Upper lobe of right lung (tissue), 1 donor: ENCODE measurements at regions not wholly inside any gene's neighbourhood (a gene's known extent, or its start where the extent isn't known, plus 50 kb on each side); places are given as distances from the start of the nearest gene placed in this dataset.
"Not testable (repeated sequence)": the region's sequence is repeated elsewhere in the genome, so short reads cannot be mapped to it uniquely, and the experiment has no call there.

Experiments used
- ATAC-seq: fragments of 200-7000 bp; cut with Tn5 transposase; one replicate; pipeline ENCODE4 v1.9.1; 2020; ENCODE audit warnings: mild to moderate bottlenecking, moderate library complexity
- DNase-seq: peaks from one replicate; pipeline ENCODE4 v3.0.0-alpha.2; 2020
- H3K27ac ChIP-seq: fragments of 200-600 bp; one replicate; pipeline ENCODE4 v1.8.0; 2022
- H3K27me3 ChIP-seq: fragments of 200-600 bp; one replicate; pipeline ENCODE4 v1.8.0; 2022; ENCODE audit warnings: mild to moderate bottlenecking
- H3K36me3 ChIP-seq: fragments of 200-600 bp; one replicate; pipeline ENCODE4 v1.8.0; 2022
- H3K4me1 ChIP-seq: fragments of 200-600 bp; one replicate; pipeline ENCODE4 v1.8.0; 2022
- H3K4me3 ChIP-seq: fragments of 200-600 bp; one replicate; pipeline ENCODE4 v1.8.0; 2022; ENCODE audit warnings: mild to moderate bottlenecking
- H3K9me3 ChIP-seq: fragments of 200-600 bp; one replicate; pipeline ENCODE4 v1.8.0; 2022
- CTCF ChIP-seq: fragments of 200-600 bp; IDR thresholded peaks from one replicate; pipeline ENCODE4 v1.8.0; 2022; ENCODE audit warnings: antibody characterized with exemption
- intact Hi-C: fragments of 100-400 bp; cut with DNase I; formaldehyde crosslinking; loops from one replicate; pipeline ENCODE4 v1.11.0; 2022
- donor health status: DM: no; HTN: yes; CAD: no; lungs with severe emphysema.

DNA sequence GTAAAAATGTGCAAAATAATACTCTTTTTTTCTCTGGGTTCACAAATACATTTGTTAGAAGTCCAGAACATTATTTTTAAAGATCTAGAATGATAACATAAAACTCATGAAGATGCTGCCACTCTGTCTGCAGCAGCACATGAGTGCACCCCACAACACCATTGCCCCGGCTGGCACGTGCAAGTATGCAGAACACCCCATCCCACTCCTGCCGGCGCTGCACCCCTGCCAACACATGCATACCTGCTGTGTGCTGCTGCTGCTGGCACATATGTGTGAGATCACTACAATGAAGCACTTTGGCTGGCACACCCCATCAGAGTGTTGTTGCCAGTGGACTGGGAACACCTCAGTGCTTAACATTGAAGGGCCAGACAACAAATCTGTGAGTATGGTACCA, 129.1 kb downstream of the CCT8L2 start:
- H3K36me3 ChIP-seq, H3K27me3 ChIP-seq, H3K4me3 ChIP-seq, DNase-seq, intact Hi-C loops, H3K9me3 ChIP-seq, ATAC-seq, H3K4me1 ChIP-seq, H3K27ac ChIP-seq: not testable (repeated sequence)

- H3K36me3 ChIP-seq, H3K27me3 ChIP-seq, H3K9me3 ChIP-seq, DNase-seq, intact Hi-C loops, H3K27ac ChIP-seq, H3K4me1 ChIP-seq, ATAC-seq, H3K4me3 ChIP-seq: not testable (repeated sequence)
Observed at GRCh38 chr22:16447451-16447850, 145.2 kb downstream of the CCT8L2 start.

DNA sequence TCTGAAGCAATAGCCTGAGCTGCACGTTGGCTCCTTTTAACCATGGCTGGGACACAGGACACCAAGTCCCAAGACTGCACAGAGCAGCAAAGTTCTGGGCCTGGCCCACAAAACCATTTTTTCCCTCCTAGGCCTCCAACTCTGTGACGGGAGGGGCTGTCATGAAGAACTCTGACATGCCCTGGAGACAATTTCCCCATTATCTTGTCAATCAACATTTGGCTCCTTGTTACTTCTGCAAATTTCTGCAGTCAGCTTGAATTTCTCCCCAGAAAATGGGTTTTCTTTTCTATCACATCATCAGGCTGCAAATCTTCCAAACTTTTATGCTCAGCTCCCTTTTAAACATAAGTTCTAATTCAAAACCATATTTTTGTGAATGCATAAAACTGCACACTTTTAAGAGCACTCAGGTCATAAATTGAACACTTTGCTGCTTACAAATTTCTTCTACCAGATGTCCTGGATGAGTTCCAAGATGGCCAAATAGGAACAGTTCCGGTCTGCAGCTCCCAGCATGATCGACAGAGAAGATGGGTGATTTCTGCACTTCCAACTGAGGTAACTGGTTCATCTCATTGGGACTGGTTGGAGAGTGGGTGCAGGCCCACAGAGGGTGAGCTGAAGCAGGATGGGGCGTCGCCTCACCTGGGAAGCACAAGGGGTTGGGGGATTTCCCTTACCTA, 145.7 kb downstream of the CCT8L2 start:
- H3K4me3 ChIP-seq, H3K27me3 ChIP-seq, H3K4me1 ChIP-seq, H3K36me3 ChIP-seq, intact Hi-C loops, ATAC-seq, H3K27ac ChIP-seq, H3K9me3 ChIP-seq, DNase-seq: not testable (repeated sequence)

- H3K36me3 ChIP-seq, H3K4me3 ChIP-seq, intact Hi-C loops, H3K27me3 ChIP-seq, H3K27ac ChIP-seq, H3K9me3 ChIP-seq, ATAC-seq, H3K4me1 ChIP-seq, DNase-seq: not testable (repeated sequence)
- TF ChIP-seq CTCF: peak; percentile 43
Observed at GRCh38 chr22:16441014-16441413, 151.6 kb downstream of the CCT8L2 start.

- DNase-seq, H3K9me3 ChIP-seq, H3K4me1 ChIP-seq, intact Hi-C loops, H3K36me3 ChIP-seq, H3K27ac ChIP-seq, H3K4me3 ChIP-seq, H3K27me3 ChIP-seq, ATAC-seq: not testable (repeated sequence)
Observed at GRCh38 chr22:16423476-16423875, 169.1 kb downstream of the CCT8L2 start.

DNA sequence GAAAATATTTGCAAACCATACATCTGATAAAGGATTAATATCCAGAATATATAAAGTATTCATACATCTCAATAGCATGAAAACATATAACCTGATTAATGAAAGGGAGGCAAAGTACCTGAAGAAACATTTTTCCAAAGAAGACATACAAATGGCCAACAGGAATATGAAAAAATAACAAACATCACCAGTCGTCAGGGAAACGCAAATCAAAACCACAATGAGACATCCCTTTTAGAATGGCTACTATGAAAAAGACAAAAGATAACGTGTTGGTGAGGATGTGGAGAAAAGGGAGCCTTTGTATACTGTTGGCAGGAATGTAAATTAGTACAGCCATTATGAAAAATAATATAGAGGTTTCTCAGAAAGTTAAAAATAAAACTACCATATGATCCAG, 175.1 kb downstream of the CCT8L2 start:
- H3K4me3 ChIP-seq, intact Hi-C loops, DNase-seq, H3K9me3 ChIP-seq, ATAC-seq, H3K36me3 ChIP-seq, H3K4me1 ChIP-seq, H3K27me3 ChIP-seq, H3K27ac ChIP-seq: not testable (repeated sequence)

DNA sequence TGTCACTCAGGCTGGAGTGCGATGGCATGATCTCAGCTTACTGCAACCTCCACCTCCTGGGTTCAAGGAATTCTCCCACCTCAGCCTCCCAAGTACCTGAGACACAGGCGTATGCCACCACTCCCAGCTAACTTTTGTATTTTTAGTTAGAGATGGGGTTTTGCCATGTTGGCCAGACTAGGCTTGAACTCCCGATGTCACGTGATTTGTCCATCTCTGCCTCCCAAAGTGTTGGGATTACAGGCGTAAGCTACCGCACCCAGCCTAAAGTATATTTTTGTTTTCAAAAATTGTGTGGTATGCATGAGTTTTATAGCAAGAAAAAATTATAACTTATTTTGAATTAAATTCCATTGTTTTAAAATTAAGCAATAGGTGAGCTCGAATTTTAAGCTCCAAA, 188.0 kb downstream of the CCT8L2 start:
- H3K27me3 ChIP-seq, H3K36me3 ChIP-seq, H3K4me1 ChIP-seq, H3K27ac ChIP-seq, DNase-seq, ATAC-seq, intact Hi-C loops, H3K9me3 ChIP-seq, H3K4me3 ChIP-seq: not testable (repeated sequence)

GRCh38 chr22:16403661-16404060, 188.9 kb downstream of the CCT8L2 start:
- H3K4me1 ChIP-seq, intact Hi-C loops, H3K27me3 ChIP-seq, ATAC-seq, H3K36me3 ChIP-seq, DNase-seq, H3K4me3 ChIP-seq, H3K27ac ChIP-seq, H3K9me3 ChIP-seq: not testable (repeated sequence)

GRCh38 chr22:16402874-16403399, 189.7 kb downstream of the CCT8L2 start:
- H3K4me1 ChIP-seq, ATAC-seq, H3K9me3 ChIP-seq, H3K4me3 ChIP-seq, DNase-seq, H3K27ac ChIP-seq, H3K27me3 ChIP-seq, intact Hi-C loops, H3K36me3 ChIP-seq: not testable (repeated sequence)

GRCh38 chr22:16393476-16393875, 199.1 kb downstream of the CCT8L2 start:
- H3K4me1 ChIP-seq, H3K27me3 ChIP-seq, H3K4me3 ChIP-seq, H3K36me3 ChIP-seq, H3K9me3 ChIP-seq, H3K27ac ChIP-seq, ATAC-seq, intact Hi-C loops, DNase-seq: not testable (repeated sequence)

GRCh38 chr22:16391417-16391930, 201.1 kb downstream of the CCT8L2 start:
- peak; percentile 46 for DNase-seq
- not testable (repeated sequence) for ATAC-seq

DNA sequence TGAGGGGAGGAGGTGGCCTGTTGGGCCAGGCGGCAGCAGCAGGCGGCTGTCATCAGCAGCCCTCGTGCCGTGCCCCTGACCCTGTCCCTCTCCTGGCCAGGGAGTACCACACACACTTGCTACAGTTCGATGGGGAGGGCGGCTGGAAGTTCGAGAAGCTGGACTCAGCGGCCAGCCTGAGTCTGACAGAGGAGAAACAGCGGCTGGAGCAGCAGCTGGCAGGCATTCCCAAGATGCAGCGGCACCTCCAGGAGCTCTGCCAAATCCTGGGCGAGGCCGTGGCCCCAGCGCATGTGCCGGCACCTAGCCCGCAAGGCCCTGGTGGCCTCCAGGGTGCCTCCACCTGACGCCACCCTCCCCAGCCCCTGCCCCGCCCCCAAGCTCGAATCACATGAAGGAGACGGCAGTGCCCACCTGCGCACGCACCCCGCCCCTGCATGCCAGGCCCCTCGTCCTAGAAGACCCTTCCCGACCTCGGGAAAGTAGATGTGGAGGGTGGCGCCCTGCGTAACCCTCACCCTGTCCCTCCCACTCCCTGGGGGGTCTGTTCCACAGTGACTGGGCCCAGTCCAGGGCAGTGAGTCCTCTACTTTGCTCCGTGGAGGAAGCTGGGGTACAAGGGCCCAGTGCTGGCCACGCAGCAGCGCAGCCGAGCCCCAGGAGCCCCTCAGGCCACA, 201.9 kb downstream of the CCT8L2 start:
- DNase-seq: peak; percentile 39
- H3K27ac ChIP-seq, ATAC-seq: not testable (repeated sequence)

More at GRCh38 chr22:16391417-16391930, 201.1 kb downstream of the CCT8L2 start:
- H3K36me3 ChIP-seq, H3K4me3 ChIP-seq, H3K4me1 ChIP-seq, H3K27ac ChIP-seq, H3K9me3 ChIP-seq, intact Hi-C loops, H3K27me3 ChIP-seq: not testable (repeated sequence)

DNA sequence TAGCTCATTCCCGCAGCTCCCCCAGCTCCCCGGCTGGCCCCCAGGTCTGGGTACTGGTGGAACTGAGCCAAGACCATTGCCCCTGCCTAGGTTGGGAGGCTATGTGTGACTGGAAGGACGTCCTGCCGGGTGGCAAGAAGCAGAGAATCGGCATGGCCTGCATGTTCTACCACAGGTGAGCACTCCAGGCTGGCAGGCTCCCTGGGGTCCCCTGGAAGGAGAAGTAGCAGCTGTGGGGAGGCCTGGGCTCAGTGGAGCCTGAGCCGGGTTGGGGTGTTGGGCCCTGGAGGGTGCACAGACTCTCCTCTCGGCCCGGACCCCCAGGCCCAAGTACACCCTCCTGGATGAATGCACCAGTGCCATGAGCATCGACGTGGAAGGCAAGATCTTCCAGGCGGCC, 202.6 kb downstream of the CCT8L2 start:
- ATAC-seq, H3K36me3 ChIP-seq, H3K27ac ChIP-seq, H3K4me3 ChIP-seq, H3K9me3 ChIP-seq, intact Hi-C loops, H3K4me1 ChIP-seq, H3K27me3 ChIP-seq: not testable (repeated sequence)
- DNase-seq: peak; percentile 44

More for the DNA sequence above, 201.9 kb downstream of the CCT8L2 start:
- H3K36me3 ChIP-seq, H3K4me3 ChIP-seq, H3K27me3 ChIP-seq, H3K4me1 ChIP-seq, intact Hi-C loops, H3K9me3 ChIP-seq: not testable (repeated sequence)
